Suprapubic skin (tissue), 4 donors: ENCODE measurements at regions not wholly inside any gene's neighbourhood (a gene's known extent, or its start where the extent isn't known, plus 50 kb on each side); places are given as distances from the start of the nearest gene placed in this dataset.

Source experiments
- DNase-seq, 2 donors: peaks; one replicate each; pipeline ENCODE4 v3.0.0-alpha.2; 2019; ENCODE audit warnings: low spot score in 2 of 2
- H3K27ac ChIP-seq: fragments of 200-600 bp; sonication (generic); one replicate; pipeline ENCODE4 v1.5.1; 2019
- H3K27me3 ChIP-seq: fragments of 200-600 bp; sonication (generic); one replicate; pipeline ENCODE4 v1.5.1; 2019
- H3K36me3 ChIP-seq: fragments of 200-600 bp; sonication (generic); one replicate; pipeline ENCODE4 v1.5.1; 2019
- H3K4me1 ChIP-seq: fragments of 200-600 bp; sonication (generic); one replicate; pipeline ENCODE4 v1.5.1; 2019
- H3K4me3 ChIP-seq: fragments of 200-600 bp; sonication (generic); one replicate; pipeline ENCODE4 v1.5.1; 2019; ENCODE audit warnings: mild to moderate bottlenecking
- H3K9me3 ChIP-seq: fragments of 200-600 bp; sonication (generic); one replicate; pipeline ENCODE4 v1.5.1; 2019
- CTCF ChIP-seq, 2 donors: fragments of 200-600 bp in 1 of 2; fragments of 450-650 bp in 1 of 2; sonication (generic) in 1 of 2; IDR thresholded peaks; one replicate each; pipeline ENCODE4 v1.5.1; 2016 to 2019; ENCODE audit warnings: antibody characterized with exemption in 2 of 2, mild to moderate bottlenecking in 1 of 2, moderate library complexity in 1 of 2
- EP300 ChIP-seq: sonication (generic); formaldehyde crosslinking; IDR thresholded peaks from one replicate; pipeline ENCODE4 v1.6.1; 2017; ENCODE audit warnings: antibody characterized with exemption
- POLR2A ChIP-seq, 2 donors: fragments of 450-650 bp; IDR thresholded peaks; one replicate each; pipeline ENCODE4 v1.6.1; 2017; ENCODE audit warnings: antibody characterized with exemption in 2 of 2, mild to moderate bottlenecking in 2 of 2, moderate library complexity in 2 of 2
- POLR2AphosphoS5 ChIP-seq, 3 donors: sonication (generic); formaldehyde crosslinking; IDR thresholded peaks; one replicate each; pipeline ENCODE4 v1.6.1; 2017; ENCODE audit warnings: antibody characterized with exemption in 3 of 3
- WGBS: methylation state at CpG from one replicate; pipeline ENCODE4 v1.1.5; 2018; 5-methylcytosine and 5-hydroxymethylcytosine counted together

- WGBS = 79% methylated on average over 1 of the region's 1 CpG
- no peak for DNase-seq
- no peaks in the 10 kb centered on the region for H3K27me3 ChIP-seq
- no peaks in the 10 kb centered on the region for H3K36me3 ChIP-seq
- H3K27ac ChIP-seq = no peak overlapping the region
- no peaks in the 10 kb centered on the region for H3K4me1 ChIP-seq
- TF ChIP-seq POLR2AphosphoS5 (IDR thresholded peaks at IDR 0.05) (no peak), EP300 (no peak), POLR2A (IDR thresholded peaks at IDR 0.05) (no peak)
- H3K9me3 ChIP-seq = peaks cover 4% of the 10 kb centered on the region
- no peak overlapping the region for H3K4me3 ChIP-seq
Observed at GRCh38 chr12:126684703-126685102, 1582.3 kb upstream of the TMEM132C start.

- Histone ChIP-seq H3K27ac (no peak overlapping the region), H3K4me3 (no peak overlapping the region), H3K27me3 (no peaks in the 10 kb centered on the region), H3K36me3 (no peaks in the 10 kb centered on the region), H3K4me1 (no peaks in the 10 kb centered on the region), H3K9me3 (peaks cover 4% of the 10 kb centered on the region)
- no peak for TF ChIP-seq POLR2AphosphoS5 (IDR thresholded peaks at IDR 0.05)
- TF ChIP-seq CTCF (IDR thresholded peaks at IDR 0.05) = no peak
- no peak for TF ChIP-seq EP300
- TF ChIP-seq POLR2A (IDR thresholded peaks at IDR 0.05) = no peak
- 62% methylated on average over 1 of the region's 1 CpG for WGBS
- DNase-seq = no peak
Observed at GRCh38 chr12:126685636-126686035, 1581.3 kb upstream of the TMEM132C start.

GRCh38 chr12:126688556-126688955 is 1578.4 kb upstream of the TMEM132C start:
- H3K36me3 ChIP-seq = no peaks in the 10 kb centered on the region
- no peak overlapping the region for H3K27ac ChIP-seq
- peaks cover 4% of the 10 kb centered on the region for H3K9me3 ChIP-seq
- WGBS = 91% methylated on average over 4 of the region's 4 CpGs
- no peaks in the 10 kb centered on the region for H3K4me1 ChIP-seq
- TF ChIP-seq POLR2A (IDR thresholded peaks at IDR 0.05) (no peak), POLR2AphosphoS5 (IDR thresholded peaks at IDR 0.05) (no peak), EP300 (no peak), CTCF (IDR thresholded peaks at IDR 0.05) (no peak)
- no peak overlapping the region for H3K4me3 ChIP-seq
- H3K27me3 ChIP-seq = no peaks in the 10 kb centered on the region
- no peak for DNase-seq

GRCh38 chr12:126700096-126700495 is 1566.9 kb upstream of the TMEM132C start:
- no peak for DNase-seq
- WGBS = 92% methylated on average over 3 of the region's 3 CpGs

GRCh38 chr12:126704609-126705008 is 1562.4 kb upstream of the TMEM132C start:
- H3K27me3 ChIP-seq = no peaks in the 10 kb centered on the region
- no peaks in the 10 kb centered on the region for H3K4me1 ChIP-seq
- H3K36me3 ChIP-seq = no peaks in the 10 kb centered on the region
- no peaks in the 10 kb centered on the region for H3K9me3 ChIP-seq
- no peak overlapping the region for H3K4me3 ChIP-seq
- H3K27ac ChIP-seq = no peak overlapping the region
- WGBS = 75% methylated on average over 4 of the region's 4 CpGs
- TF ChIP-seq POLR2AphosphoS5 (IDR thresholded peaks at IDR 0.05) = no peak
- no peak for TF ChIP-seq EP300
- TF ChIP-seq CTCF (IDR thresholded peaks at IDR 0.05) = no peak
- no peak for DNase-seq

More at GRCh38 chr12:126700096-126700495, 1566.9 kb upstream of the TMEM132C start:
- no peaks in the 10 kb centered on the region for H3K4me1 ChIP-seq
- no peak overlapping the region for H3K4me3 ChIP-seq
- H3K36me3 ChIP-seq = no peaks in the 10 kb centered on the region
- TF ChIP-seq EP300 (no peak), CTCF (IDR thresholded peaks at IDR 0.05) (no peak), POLR2AphosphoS5 (IDR thresholded peaks at IDR 0.05) (no peak), POLR2A (IDR thresholded peaks at IDR 0.05) (no peak)
- no peaks in the 10 kb centered on the region for H3K27me3 ChIP-seq
- peaks cover 3% of the 10 kb centered on the region for H3K9me3 ChIP-seq
- no peak overlapping the region for H3K27ac ChIP-seq

- Histone ChIP-seq H3K27ac (no peak overlapping the region), H3K27me3 (no peaks in the 10 kb centered on the region), H3K36me3 (no peaks in the 10 kb centered on the region), H3K4me3 (no peak overlapping the region), H3K4me1 (no peaks in the 10 kb centered on the region), H3K9me3 (no peaks in the 10 kb centered on the region)
- no peak for TF ChIP-seq CTCF (IDR thresholded peaks at IDR 0.05)
- no peak for TF ChIP-seq EP300
- TF ChIP-seq POLR2A (IDR thresholded peaks at IDR 0.05) = no peak
- no peak for TF ChIP-seq POLR2AphosphoS5 (IDR thresholded peaks at IDR 0.05)
- DNase-seq = no peak
- 45% methylated on average over 4 of the region's 4 CpGs for WGBS
Observed at GRCh38 chr12:126706300-126706699, 1560.7 kb upstream of the TMEM132C start.
